DMS79 (cell line): ENCODE measurements at regions not wholly inside any gene's neighbourhood (a gene's known extent, or its start where the extent isn't known, plus 50 kb on each side); places are given as distances from the start of the nearest gene placed in this dataset.
A peak's percentile ranks its signal among the peaks of the same experiment; 100 is the strongest.

Source experiments
- DNase-seq: peaks from one replicate; lab custom pipeline; 2025; lab: John Stamatoyannopoulos, UW

DNA sequence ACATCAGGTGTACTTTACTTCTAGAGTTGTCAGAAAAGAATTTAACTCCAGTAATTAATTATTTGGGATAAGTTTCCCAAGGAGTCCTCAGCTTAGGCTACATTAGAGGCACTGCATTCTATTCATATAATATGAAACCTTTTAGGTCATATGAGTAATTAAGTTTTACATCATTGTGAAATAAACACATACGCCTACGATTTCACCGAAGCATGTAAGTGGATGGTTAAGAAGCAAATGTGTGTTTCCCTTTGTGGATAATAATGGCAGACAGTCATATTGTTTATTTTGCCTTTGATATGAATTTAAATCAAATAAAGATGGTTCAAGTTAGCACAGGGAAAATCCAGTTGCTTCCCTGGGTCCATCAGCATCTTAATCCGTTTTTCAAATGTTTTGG is 535.9 kb upstream of the ATP11B start:
- no peak for DNase-seq

DNA sequence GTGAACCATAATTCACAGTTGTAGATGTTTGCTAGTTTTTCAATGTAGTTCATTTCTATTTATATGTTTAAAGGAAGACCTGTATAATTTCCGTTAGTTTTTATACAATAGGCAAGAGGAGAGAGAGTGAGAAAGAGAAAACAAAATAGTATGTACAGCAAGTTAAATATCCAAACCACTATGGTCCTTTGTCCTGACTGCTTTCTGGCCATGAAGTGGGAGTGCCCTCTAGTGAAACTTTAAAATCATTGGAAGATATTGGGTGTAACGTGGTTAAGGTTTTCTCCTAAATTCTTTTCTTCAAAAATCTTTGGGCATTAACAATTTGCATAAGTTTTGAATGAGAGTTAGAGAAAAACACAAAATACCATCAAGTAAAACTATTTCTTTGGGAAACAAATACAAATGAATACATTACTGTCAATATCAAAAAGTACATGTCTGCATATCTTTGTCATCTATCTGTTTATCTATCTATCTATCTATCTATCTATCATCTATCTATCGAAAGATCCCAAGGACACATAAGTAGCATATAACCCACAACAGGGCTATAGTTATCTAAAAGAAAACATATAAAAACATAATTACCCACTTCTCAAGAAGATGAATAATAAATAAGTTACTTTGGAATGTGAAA is 534.6 kb upstream of the ATP11B start:
- peak; percentile 26 for DNase-seq

DNA sequence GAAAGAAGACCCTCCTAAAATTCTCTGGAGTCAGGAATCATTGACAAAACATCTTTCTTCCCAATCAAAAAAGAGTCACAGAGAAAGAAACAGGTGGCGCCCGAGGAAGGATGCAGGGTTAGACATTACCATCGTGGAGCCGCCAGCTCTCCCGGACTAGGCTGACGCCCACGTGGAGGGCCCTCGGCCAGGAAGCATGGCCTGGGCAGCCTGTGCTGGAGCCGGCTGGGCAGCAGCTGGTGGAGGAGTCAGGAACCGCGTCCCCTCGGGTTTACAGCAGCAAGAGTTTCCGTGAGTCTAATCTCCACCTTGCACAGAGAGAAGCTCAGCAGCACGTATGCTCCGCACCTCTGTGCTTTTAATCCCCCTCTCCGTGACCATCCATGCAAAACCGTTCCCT is 533.7 kb upstream of the ATP11B start:
- no peak for DNase-seq

DNA sequence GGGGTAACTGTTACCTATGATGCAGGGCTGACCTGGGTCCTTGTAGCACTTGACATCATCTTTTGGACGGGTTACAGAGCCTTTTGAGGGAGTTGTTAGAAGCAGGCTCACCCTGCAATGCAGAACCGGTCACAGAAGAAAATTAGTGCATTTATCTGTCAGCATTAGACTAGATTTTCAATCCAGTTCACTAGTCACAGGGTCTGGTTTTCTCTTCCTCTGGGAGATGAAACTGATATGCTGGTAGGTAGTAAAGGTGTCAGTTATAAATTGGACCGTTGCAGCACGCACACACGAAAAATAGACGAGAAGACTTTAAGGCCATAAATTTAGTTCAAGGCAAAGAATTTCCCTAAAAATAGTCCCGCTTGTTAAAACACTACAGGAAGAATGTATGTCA is 532.3 kb upstream of the ATP11B start:
- DNase-seq: no peak

DNA sequence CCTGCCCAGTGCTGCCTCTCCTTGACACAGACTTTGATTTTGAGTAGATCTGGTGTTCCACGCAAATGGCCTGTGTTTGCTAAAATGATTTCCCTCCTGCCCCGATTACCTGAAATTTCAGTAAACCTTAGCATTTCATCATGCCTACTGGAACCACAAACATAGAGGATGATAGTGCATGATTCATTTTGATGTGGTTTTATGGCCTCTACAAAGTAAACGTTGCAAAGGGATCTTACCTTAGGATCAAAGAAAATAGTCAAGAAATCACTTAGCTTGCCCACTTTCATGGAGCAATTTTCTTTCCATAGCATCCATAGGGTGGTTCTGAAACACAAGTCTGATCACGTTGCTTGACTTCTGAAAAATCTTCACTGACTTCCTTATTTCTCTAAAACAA is 524.6 kb upstream of the ATP11B start:
- no peak for DNase-seq

DNA sequence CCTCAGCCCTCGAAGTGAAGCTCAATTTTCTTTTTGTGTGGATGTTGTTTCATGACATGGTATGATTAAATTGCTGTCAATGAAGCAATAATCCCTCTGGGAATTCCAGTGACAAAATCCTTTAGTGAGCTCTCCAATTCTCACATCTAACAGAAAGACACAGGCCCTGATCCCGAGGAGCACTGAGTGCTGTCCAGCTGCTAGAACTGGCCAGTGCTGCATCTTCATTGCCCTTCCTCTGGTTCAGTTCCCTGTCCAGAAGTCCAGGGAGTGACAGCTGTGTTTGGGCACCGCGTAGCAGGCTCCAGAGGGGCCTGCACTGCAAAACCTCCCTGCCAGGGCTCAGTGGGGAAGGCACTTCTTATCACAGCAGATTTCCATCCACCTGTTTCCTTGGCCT is 516.8 kb upstream of the ATP11B start:
- no peak for DNase-seq

DNA sequence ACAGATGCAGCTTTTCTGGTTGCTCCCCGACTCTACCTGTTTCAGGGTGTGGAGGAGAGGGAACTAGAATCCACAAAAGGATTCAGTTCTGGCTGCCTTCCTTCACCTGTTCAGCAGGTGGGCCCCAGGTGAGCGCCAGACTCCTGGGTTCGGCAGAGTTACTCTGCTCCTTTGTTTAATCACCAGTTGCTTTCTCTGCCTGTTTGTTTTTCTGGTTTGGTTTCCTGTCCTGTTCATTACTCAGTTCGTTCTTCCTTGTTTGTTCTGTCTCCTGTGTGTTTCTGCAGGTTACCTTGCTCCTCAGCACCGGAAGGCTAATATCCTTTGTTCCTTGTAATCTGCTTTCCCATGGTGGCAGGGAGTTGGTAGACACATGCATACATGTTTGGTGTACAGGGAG is 508.5 kb upstream of the ATP11B start:
- DNase-seq: peak; percentile 17

DNA sequence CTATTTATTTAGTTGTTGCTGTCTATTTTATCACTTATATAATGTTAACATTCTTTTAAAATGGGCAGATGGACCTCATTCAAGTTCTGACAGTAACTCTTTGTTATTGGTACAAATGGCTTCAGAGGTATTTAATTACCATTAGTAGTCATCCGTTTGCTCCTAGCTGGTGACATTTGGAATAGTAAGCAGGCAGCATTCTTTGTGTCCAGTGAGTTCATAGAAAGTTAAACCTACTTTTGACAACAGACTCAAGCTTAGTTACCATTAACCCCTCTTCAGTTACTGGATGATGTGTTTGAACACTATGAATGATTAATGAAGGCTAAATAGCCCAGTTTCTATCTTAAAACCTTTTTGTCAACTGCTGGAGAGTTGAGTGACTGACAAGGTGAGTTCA is 500.7 kb upstream of the ATP11B start:
- no peak for DNase-seq

DNA sequence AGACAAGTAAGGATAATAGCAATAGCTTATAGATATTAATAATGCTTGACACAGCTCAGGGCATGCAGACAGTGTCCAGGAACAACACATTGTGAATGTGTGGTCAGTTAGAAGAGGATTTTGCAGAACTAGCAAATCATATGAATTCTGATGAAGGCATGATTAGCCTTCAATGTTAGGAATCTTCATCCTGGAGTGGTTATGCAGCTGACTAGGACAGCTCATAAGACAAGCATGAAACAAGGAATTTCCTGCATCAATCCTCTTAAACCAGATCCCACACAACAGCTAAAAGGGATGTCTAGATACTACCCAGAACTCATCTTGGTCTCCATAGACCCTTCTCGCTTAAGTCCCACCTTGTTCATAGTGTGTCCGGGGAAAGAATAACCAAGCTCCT is 499.0 kb upstream of the ATP11B start:
- DNase-seq: no peak

DNA sequence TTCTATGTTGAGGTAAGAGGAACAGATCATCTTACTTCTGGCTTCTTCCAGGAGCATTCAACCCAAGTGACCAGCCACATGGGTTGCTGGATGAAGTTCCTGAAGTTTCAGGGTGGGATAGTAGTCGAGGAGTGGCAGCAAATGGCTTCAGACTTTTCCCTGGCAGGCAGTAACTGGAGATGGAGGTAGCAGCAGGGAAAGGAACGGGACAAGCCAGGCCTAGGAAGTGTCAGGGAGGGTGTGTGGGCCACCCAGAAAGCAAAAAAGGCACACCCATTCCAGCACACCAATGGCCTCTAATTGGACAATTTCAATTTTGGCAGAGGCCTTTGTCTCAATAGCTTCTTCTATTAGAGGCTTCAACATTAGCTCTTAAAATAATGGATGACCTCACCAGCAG is 498.6 kb upstream of the ATP11B start:
- no peak for DNase-seq

DNA sequence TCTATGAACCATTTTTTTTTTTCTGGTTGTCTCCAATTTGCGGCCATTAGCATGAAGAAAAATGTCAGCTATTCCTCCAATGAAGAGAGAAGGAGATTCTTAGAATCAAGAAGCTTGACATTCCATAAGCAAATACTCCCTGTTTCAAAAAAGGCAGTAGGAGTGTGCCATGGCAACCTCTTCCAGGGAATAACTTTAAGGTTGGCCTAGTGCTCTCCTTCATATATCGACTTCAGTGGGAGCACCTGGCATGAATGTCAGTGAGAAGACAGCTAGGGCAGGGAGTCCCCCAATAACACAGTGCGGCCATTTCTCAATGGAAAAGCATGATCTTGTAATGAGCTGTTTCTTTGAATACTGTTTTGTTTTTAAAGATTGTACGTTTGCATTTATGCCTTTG is 493.0 kb upstream of the ATP11B start:
- DNase-seq: no peak

DNA sequence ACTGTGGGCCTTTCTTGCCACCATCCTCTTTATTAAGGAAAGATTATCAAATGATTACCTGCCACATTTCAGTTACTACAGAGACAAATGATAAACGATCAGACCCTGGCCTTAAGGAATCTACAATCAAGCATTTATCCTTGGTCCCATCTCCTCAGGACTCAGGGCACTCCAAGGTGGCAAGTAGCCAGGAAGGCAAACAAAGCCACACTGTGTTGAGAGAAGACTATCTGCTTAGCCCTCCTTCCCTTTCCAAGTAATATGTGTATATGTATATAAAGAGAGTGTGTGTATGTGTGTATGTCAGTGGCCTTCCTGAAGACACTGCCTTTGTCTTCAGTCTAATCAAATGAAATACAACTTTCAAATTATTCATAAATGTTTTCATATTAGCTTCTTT is 490.1 kb upstream of the ATP11B start:
- no peak for DNase-seq

DNA sequence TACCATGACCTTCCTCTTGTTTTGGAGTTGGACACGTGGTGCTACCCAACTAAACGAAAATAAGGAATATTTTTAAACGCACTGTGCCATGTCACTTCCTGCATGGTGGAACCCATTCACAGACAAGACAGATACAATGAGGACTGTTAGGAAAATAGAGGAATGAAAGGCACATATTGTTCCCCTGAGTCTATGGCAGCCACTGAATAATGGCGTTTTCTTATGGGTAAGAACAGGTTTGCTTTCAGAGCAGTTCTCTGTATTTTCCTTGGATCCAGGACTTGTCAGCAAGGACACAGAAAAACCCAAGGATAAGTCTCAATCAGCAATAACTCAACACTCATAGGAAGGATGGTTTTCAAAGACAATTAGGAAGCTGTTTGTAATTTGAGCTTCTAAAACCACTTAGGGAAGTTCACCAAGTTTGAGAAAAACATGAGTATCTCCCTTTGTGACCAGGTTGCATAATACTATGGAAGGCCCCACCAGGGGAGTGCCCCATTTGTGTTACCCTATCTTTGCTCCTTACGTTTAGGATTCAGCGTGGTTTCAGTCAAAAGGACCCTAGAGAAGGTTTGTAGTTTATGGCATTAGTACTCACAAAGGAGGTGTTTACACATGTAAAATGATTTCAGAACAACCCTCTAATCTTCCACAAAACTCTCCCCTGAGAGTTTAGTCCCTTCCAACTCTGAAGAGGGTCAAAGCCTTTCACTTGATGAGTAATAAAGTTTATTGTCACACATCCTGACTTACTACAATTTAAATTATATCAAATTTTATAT is 487.2 kb upstream of the ATP11B start:
- no peak for DNase-seq

DNA sequence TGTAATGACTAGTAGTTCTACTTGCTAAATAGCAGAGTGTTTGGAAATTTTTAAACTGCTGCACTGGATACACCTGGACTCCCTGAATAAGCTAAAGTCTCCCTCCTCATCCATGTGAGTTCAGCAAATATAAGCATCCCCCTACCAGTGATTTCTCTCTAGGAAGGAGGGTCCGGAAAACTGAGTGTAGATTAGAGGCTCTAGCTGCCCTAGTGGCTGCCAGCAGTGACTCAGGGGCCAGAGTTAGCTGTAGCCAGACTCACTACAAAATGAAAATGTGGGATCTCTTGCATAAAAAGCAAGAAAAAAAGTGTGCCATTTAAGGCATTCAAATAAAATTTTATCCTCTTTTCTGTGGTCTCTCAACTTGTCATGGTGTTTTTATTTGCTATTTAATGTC is 485.0 kb upstream of the ATP11B start:
- DNase-seq: no peak

DNA sequence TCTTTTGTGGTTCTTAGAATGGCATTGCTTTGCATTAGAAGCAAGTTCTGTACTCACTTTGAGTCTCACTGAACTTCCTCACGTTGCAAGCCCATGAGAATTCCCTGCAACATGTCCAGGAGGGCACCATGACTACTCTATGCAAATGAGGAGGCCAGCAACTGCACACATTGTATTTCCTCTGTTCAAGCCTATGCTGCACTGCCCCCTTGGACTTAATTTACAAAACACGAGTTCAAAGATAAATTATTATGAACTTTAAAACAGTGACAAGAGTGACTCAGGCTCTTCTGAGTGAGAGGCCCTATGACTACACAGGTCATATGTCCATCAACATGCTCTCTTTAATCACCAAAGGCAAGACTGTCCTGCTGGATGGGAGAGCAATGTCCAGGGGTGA is 484.2 kb upstream of the ATP11B start:
- no peak for DNase-seq

DNA sequence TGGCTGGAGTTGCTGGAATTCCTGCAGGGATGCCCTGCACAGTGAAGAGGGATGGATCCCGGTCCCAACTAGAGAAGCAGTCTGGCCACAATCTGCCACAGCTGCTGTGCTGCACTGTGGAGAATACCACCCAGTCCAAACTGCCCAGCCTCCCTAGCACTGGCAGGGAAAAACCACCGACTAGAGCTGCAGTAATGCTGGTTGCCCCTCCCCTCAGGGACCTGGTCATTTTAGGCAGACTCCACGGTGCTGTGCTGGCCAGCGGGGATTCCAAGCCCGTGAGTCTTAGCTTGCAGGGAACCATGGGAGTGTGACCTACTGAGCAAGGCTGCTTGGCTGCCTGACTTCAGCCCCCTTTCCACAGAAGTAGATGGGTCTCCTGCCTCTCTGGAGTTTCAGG is 478.0 kb upstream of the ATP11B start:
- DNase-seq: no peak

DNA sequence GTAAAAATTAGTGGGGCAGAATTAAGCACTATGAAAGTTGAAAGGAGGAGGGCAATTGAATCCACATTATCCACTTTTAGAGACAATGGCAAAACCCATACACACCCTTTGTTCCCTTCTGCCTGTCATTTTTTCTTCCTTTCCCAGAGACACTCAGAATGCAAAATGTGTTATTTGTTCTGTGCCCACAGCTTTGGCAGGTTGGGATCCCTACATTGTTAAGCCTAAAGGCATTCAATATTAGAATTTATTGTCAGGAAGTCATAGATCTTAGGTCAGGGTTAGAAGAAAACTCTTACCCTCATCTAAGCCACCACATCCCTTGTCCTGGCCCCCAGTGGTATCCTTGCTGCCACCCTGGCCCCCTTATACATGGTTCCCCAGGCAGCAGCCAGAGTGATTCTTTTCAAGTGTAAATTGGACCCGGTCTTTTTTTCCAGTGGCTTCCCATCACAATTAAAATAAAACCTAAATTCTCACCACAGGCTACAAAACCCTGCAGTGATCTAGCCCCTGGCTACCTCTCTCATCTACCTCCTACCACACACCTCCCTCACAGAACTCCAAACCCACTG is 470.1 kb upstream of the ATP11B start:
- DNase-seq: no peak

DNA sequence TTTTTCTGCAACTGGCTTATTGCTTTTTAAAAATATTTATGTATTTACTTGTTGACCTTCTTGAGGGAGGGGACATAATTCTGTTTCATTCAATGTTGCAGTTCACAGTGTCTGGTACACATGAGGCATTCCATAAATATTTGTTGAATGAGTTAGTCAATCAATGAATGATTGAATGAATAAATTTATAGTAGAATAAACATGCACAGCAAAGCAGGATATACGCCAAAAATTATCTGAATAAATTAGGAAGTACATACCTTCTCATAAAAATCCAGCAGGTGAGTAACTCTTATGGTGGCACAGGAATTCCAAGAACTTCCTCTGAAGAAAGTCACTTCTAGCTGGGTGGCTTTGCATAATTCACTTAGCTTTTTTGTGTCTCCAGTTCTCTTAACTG is 469.4 kb upstream of the ATP11B start:
- DNase-seq: no peak

DNA sequence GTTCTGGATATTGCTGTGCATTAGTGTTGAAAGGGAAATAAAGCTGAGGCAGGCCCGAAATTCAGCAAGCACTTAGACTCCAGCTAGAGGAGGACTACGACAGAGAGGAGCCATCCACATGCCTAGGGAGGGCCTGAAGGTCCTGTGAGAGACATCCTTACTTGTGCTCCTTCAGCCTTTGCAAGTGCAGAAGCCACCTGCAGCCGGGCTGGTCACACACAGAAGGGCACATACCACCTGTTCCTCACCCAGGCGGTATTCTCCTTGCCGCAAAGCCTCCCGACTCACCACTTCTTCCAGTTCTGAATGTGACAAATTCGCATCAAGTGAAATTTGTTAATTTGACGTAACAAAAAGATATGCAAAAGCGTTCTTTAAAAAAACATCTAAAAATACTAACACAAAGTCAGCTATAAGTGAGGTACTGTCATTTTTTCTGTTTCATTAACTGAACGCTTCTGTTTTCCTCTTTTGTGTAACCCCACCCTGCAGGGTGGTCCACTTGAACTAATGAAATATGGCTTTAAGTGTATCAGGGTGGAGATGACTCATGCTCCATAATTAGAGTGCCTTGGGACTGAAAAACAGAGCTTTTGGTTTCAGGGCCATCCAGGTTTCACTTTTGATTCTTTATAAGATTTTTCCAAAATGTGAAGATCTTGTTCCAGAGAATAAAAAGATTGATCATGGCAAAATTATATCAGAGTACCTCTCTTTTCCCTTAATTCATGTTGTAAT is 467.9 kb upstream of the ATP11B start:
- DNase-seq: peak; percentile 18

DNA sequence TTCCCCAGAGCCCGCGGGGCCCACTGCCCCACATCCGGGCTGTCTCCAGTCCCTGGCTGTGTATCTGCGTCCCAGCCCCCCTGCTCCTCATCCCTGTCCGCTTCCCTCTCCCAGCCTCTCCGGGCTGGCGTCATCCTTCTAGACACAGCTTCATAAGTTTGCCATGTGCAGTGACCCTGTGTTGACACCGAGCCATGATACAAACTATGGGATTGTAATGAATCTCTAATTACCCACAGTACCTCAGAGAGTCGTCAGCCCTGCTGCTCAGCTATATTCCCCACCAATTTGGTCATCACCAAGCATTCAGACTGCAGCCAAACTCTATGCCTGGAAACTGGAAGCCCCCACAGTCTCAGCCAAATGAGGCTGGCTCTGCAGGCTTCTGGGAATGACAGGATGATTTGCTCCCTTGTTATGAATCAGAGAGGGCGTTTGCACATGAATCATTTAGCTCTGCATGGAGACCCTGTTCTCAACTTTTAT is 466.1 kb upstream of the ATP11B start:
- no peak for DNase-seq

DNA sequence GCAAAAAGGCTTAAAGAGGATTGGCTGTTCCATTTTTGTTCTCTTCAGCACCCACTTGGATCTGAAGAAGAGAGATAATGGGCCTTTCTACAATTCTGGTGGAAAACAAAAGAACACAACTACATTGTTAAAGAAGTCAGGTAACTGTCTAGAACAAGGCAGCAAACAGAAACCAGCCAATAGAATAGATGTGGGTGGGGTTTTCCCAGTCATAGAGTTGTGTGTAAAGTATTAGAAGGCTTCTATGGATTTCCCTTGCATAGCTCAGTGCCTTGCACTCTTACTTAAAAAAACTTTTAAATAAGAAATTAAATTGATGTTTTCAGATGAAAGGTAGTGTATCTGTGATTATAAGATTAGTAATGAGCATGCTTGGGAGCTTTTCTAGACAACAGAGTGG is 462.7 kb upstream of the ATP11B start:
- no peak for DNase-seq

DNA sequence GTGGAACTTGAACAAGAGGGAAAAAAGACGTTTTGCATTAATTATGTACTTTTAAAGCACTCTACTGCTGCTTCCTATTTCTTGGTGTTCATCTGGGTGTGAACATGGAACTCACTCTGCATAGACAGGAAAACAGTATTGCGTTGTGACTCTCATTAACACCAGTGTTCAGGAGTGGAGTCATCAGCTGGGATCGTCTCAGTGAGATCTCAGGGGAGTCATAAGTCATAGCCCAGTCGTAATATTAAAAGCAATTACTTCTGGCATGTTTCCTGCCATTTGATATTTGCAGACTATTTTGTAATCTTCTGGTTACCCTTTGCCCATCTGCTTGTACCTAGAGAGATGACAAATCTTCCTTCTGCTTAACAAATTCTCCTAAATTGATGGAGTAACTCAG is 462.0 kb upstream of the ATP11B start:
- DNase-seq: no peak

DNA sequence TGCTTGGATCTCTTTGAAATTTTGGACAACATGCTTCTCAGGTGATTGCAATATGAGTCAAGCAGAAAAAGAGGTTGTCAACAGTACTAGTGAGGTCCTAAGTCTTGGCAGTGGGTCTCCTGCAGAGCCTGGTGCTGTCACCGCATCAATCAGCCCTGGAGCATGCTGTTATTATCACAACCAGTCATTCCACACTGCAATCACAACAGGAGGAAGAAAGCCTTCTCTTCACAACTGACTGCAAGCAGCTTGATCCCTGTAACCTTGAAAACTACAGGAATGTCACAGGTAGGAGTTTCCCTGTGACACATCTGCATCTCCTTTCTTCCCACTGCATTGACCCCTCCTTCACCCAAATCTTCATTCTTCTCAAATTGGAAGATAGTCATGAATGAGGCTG is 451.1 kb upstream of the ATP11B start:
- no peak for DNase-seq
